CD8-positive, alpha-beta memory T cell (primary cell): ENCODE measurements at regions not wholly inside any gene's neighbourhood (a gene's known extent, or its start where the extent isn't known, plus 50 kb on each side); places are given as distances from the start of the nearest gene placed in this dataset.

Experiments
- CTCF ChIA-PET: fragments of 350-600 bp; sonication (Branson Sonifier 250); formaldehyde crosslinking; loops from one replicate; lab custom pipeline; 2021; ENCODE audit warnings: antibody characterized with exemption; lab: Charles Lee
- POLR2A ChIA-PET: fragments of 350-600 bp; sonication (Branson Sonifier 250); formaldehyde crosslinking; loops from one replicate; lab custom pipeline; 2021; ENCODE audit warnings: antibody characterized with exemption; lab: Charles Lee
- DNase-seq, 5 donors: peaks; one replicate each; pipeline versions ENCODE4 v3.0.0 to v3.0.0-alpha.2; 2020 to 2022; ENCODE audit warnings: mixed read lengths in 1 of 5
- H3K27ac ChIP-seq: one replicate; pipeline ENCODE4 v1.7.0; 2013; ENCODE audit warnings: low read depth, mild to moderate bottlenecking, low read length, moderate library complexity
- H3K27me3 ChIP-seq: 2 replicates; pipeline ENCODE4 v1.7.0; 2013; ENCODE audit warnings: low read length, mild to moderate bottlenecking; ENCODE audit not compliant: insufficient read depth, poor library complexity, severe bottlenecking
- H3K36me3 ChIP-seq: 2 replicates; pipeline ENCODE4 v1.7.0; 2013; ENCODE audit warnings: mild to moderate bottlenecking, low read length, moderate library complexity; ENCODE audit not compliant: insufficient read depth
- H3K4me1 ChIP-seq: 2 replicates; pipeline ENCODE4 v1.7.0; 2013; ENCODE audit warnings: mild to moderate bottlenecking, low read length, moderate library complexity; ENCODE audit not compliant: insufficient read depth
- H3K4me3 ChIP-seq: 2 replicates; pipeline ENCODE4 v1.7.0; 2013; ENCODE audit warnings: mild to moderate bottlenecking, low read length
- H3K9me3 ChIP-seq: 2 replicates; pipeline ENCODE4 v1.7.0; 2013; ENCODE audit warnings: mild to moderate bottlenecking, low read length
- H3K27ac Mint-ChIP-seq, 8 donors: one replicate each; pipeline ENCODE4 v1.8.0; 2020 to 2021; ENCODE audit warnings: mixed read lengths in 8 of 8, mild to moderate bottlenecking in 6 of 8, inconsistent platforms in 3 of 8, moderate library complexity in 3 of 8
- H3K27me3 Mint-ChIP-seq, 2 donors: one replicate each; pipeline ENCODE4 v1.8.0; 2020 to 2021; ENCODE audit warnings: mixed read lengths in 2 of 2, mild to moderate bottlenecking in 1 of 2, moderate library complexity in 1 of 2
- H3K36me3 Mint-ChIP-seq, 3 donors: one replicate each; pipeline ENCODE4 v1.8.0; 2020 to 2021; ENCODE audit warnings: mixed read lengths in 3 of 3, inconsistent platforms in 1 of 3, mild to moderate bottlenecking in 1 of 3
- H3K4me1 Mint-ChIP-seq, 3 donors: one replicate each; pipeline ENCODE4 v1.8.0; 2020 to 2021; ENCODE audit warnings: mixed read lengths in 3 of 3, inconsistent platforms in 1 of 3, mild to moderate bottlenecking in 1 of 3
- H3K4me3 Mint-ChIP-seq, 7 donors: one replicate each; pipeline ENCODE4 v1.8.0; 2020 to 2021; ENCODE audit warnings: mixed read lengths in 7 of 7, mild to moderate bottlenecking in 6 of 7, moderate library complexity in 4 of 7, inconsistent platforms in 2 of 7
- H3K9me3 Mint-ChIP-seq, 5 donors: one replicate each; pipeline ENCODE4 v1.8.0; 2020 to 2022; ENCODE audit warnings: mixed read lengths in 5 of 5, mild to moderate bottlenecking in 3 of 5, moderate library complexity in 2 of 5, inconsistent platforms in 1 of 5

GRCh38 chr12:111296906-111297463 is 71.9 kb downstream of the PHETA1 start:
- H3K4me3 ChIP-seq, result no peak overlapping the region
- no peak for DNase-seq
- Mint-ChIP-seq H3K27me3 (peaks cover 5 to 14% of the 10 kb centered on the region in 2 donors), H3K36me3 (no peaks in the 10 kb centered on the region), H3K27ac (no peak overlapping the region), H3K4me1 (no peaks in the 10 kb centered on the region), H3K4me3 (peak overlapping the region in 1 of 7 donors; percentile 74), H3K9me3 (peaks cover 0 to under 1% (median 0%) of the 10 kb centered on the region in 5 donors)
- H3K9me3 ChIP-seq, result no peaks in the 10 kb centered on the region
- no peaks in the 10 kb centered on the region for H3K27me3 ChIP-seq
- H3K36me3 ChIP-seq, result no peaks in the 10 kb centered on the region
- ChIA-PET POLR2A (no interaction called here), CTCF (no interaction called here)
- no peaks in the 10 kb centered on the region for H3K4me1 ChIP-seq
- H3K27ac ChIP-seq, result no peak overlapping the region

- Histone ChIP-seq H3K4me3 (no peak overlapping the region), H3K27me3 (no peaks in the 10 kb centered on the region), H3K27ac (no peak overlapping the region), H3K9me3 (no peaks in the 10 kb centered on the region), H3K4me1 (no peaks in the 10 kb centered on the region), H3K36me3 (no peaks in the 10 kb centered on the region)
- no peak for DNase-seq
- Mint-ChIP-seq H3K36me3 (no peaks in the 10 kb centered on the region), H3K4me1 (no peaks in the 10 kb centered on the region), H3K27ac (no peak overlapping the region), H3K4me3 (no peak overlapping the region), H3K9me3 (no peaks in the 10 kb centered on the region), H3K27me3 (peaks cover 5 to 19% of the 10 kb centered on the region in 2 donors)
- ChIA-PET POLR2A (no interaction called here), CTCF (no interaction called here)
Observed at GRCh38 chr12:111295176-111295575, 73.7 kb downstream of the PHETA1 start.

GRCh38 chr12:111293266-111294009 is 75.5 kb downstream of the PHETA1 start:
- Mint-ChIP-seq H3K4me3 (no peak overlapping the region), H3K4me1 (no peaks in the 10 kb centered on the region), H3K27me3 (peaks cover 2 to 14% of the 10 kb centered on the region in 2 donors), H3K27ac (no peak overlapping the region), H3K9me3 (no peaks in the 10 kb centered on the region), H3K36me3 (no peaks in the 10 kb centered on the region)
- ChIA-PET CTCF (interaction anchor here (0.8 kb wide), 1 partner anchor 311 kb away, joined by 3 read pairs; no protein-coding TSS in a partner anchor), POLR2A (no interaction called here)
- Histone ChIP-seq H3K9me3 (no peaks in the 10 kb centered on the region), H3K27me3 (no peaks in the 10 kb centered on the region), H3K36me3 (no peaks in the 10 kb centered on the region), H3K4me1 (no peaks in the 10 kb centered on the region), H3K4me3 (no peak overlapping the region), H3K27ac (no peak overlapping the region)
- DNase-seq, result no peak

- Histone ChIP-seq H3K9me3 (no peaks in the 10 kb centered on the region), H3K36me3 (no peaks in the 10 kb centered on the region), H3K4me1 (no peaks in the 10 kb centered on the region), H3K27me3 (no peaks in the 10 kb centered on the region), H3K27ac (no peak overlapping the region), H3K4me3 (no peak overlapping the region)
- no peaks in the 10 kb centered on the region for H3K36me3 Mint-ChIP-seq
- ChIA-PET POLR2A (no interaction called here), CTCF (no interaction called here)
- peak overlapping the region in 1 of 8 donors; percentile 33 for H3K27ac Mint-ChIP-seq
- no peak for DNase-seq
- no peaks in the 10 kb centered on the region for H3K4me1 Mint-ChIP-seq
- no peak overlapping the region for H3K4me3 Mint-ChIP-seq
- H3K27me3 Mint-ChIP-seq, result peaks cover 6 to 10% of the 10 kb centered on the region in 2 donors
- no peaks in the 10 kb centered on the region for H3K9me3 Mint-ChIP-seq
Observed at GRCh38 chr12:111291357-111291756, 77.5 kb downstream of the PHETA1 start.

GRCh38 chr12:111288771-111289170 is 80.1 kb downstream of the PHETA1 start:
- Histone ChIP-seq H3K27ac (no peak overlapping the region), H3K4me3 (no peak overlapping the region), H3K36me3 (no peaks in the 10 kb centered on the region), H3K9me3 (no peaks in the 10 kb centered on the region), H3K4me1 (no peaks in the 10 kb centered on the region), H3K27me3 (no peaks in the 10 kb centered on the region)
- no peak for DNase-seq
- Mint-ChIP-seq H3K36me3 (no peaks in the 10 kb centered on the region), H3K27ac (no peak overlapping the region), H3K4me1 (no peaks in the 10 kb centered on the region), H3K27me3 (peaks cover 7 to 17% of the 10 kb centered on the region in 2 donors), H3K9me3 (no peaks in the 10 kb centered on the region), H3K4me3 (no peak overlapping the region)
- POLR2A ChIA-PET, result no interaction called here
- CTCF ChIA-PET, result no interaction called here

- no peaks in the 10 kb centered on the region for H3K4me1 ChIP-seq
- H3K36me3 ChIP-seq, result no peaks in the 10 kb centered on the region
- no peaks in the 10 kb centered on the region for H3K9me3 ChIP-seq
- H3K27me3 ChIP-seq, result no peaks in the 10 kb centered on the region
- H3K4me3 ChIP-seq, result no peak overlapping the region
- H3K4me1 Mint-ChIP-seq, result no peaks in the 10 kb centered on the region
- no peak for DNase-seq
- POLR2A ChIA-PET, result no interaction called here
- no peaks in the 10 kb centered on the region for H3K36me3 Mint-ChIP-seq
- CTCF ChIA-PET, result no interaction called here
- H3K4me3 Mint-ChIP-seq, result no peak overlapping the region
- H3K27ac ChIP-seq, result no peak overlapping the region
- peaks cover 7 to 17% of the 10 kb centered on the region in 2 donors for H3K27me3 Mint-ChIP-seq
- no peaks in the 10 kb centered on the region for H3K9me3 Mint-ChIP-seq
- H3K27ac Mint-ChIP-seq, result no peak overlapping the region
Observed at GRCh38 chr12:111287125-111287900, 81.6 kb downstream of the PHETA1 start.

GRCh38 chr12:111285200-111285599 is 83.7 kb downstream of the PHETA1 start:
- Mint-ChIP-seq H3K27ac (peak overlapping the region in 1 of 8 donors; percentile 9), H3K4me1 (no peaks in the 10 kb centered on the region), H3K36me3 (peaks cover 0 to 3% (median 0%) of the 10 kb centered on the region in 3 donors), H3K27me3 (peaks cover 10 to 20% of the 10 kb centered on the region in 2 donors), H3K4me3 (no peak overlapping the region), H3K9me3 (peaks cover 0 to 8% (median 7%) of the 10 kb centered on the region in 5 donors)
- Histone ChIP-seq H3K4me3 (no peak overlapping the region), H3K27me3 (no peaks in the 10 kb centered on the region), H3K36me3 (no peaks in the 10 kb centered on the region), H3K9me3 (no peaks in the 10 kb centered on the region), H3K27ac (no peak overlapping the region), H3K4me1 (no peaks in the 10 kb centered on the region)
- CTCF ChIA-PET, result no interaction called here
- POLR2A ChIA-PET, result no interaction called here
- no peak for DNase-seq

- Mint-ChIP-seq H3K4me1 (no peaks in the 10 kb centered on the region), H3K36me3 (peaks cover 0 to 3% (median 0%) of the 10 kb centered on the region in 3 donors), H3K9me3 (peaks cover 0 to 8% (median 7%) of the 10 kb centered on the region in 5 donors), H3K27me3 (peaks cover 10 to 20% of the 10 kb centered on the region in 2 donors), H3K4me3 (no peak overlapping the region), H3K27ac (no peak overlapping the region)
- ChIA-PET POLR2A (no interaction called here), CTCF (no interaction called here)
- Histone ChIP-seq H3K4me1 (no peaks in the 10 kb centered on the region), H3K27me3 (no peaks in the 10 kb centered on the region), H3K27ac (no peak overlapping the region), H3K36me3 (no peaks in the 10 kb centered on the region), H3K9me3 (no peaks in the 10 kb centered on the region), H3K4me3 (no peak overlapping the region)
- no peak for DNase-seq
Observed at GRCh38 chr12:111284709-111285108, 84.2 kb downstream of the PHETA1 start.
